ENCODE measurements at regions not wholly inside any gene's neighbourhood (a gene's known extent, or its start where the extent isn't known, plus 50 kb on each side); places are given as distances from the start of the nearest gene placed in this dataset.

GRCh38 chr13:50629966-50630365, 213.5 kb downstream of the DLEU7 start:
- TF ChIP-seq CTCF (IDR thresholded peaks at IDR 0.05) = no peak
- no peak for TF ChIP-seq POLR2A (IDR thresholded peaks at IDR 0.05)
